ENCODE measurements at regions not wholly inside any gene's neighbourhood (a gene's known extent, or its start where the extent isn't known, plus 50 kb on each side); places are given as distances from the start of the nearest gene placed in this dataset.

DNA sequence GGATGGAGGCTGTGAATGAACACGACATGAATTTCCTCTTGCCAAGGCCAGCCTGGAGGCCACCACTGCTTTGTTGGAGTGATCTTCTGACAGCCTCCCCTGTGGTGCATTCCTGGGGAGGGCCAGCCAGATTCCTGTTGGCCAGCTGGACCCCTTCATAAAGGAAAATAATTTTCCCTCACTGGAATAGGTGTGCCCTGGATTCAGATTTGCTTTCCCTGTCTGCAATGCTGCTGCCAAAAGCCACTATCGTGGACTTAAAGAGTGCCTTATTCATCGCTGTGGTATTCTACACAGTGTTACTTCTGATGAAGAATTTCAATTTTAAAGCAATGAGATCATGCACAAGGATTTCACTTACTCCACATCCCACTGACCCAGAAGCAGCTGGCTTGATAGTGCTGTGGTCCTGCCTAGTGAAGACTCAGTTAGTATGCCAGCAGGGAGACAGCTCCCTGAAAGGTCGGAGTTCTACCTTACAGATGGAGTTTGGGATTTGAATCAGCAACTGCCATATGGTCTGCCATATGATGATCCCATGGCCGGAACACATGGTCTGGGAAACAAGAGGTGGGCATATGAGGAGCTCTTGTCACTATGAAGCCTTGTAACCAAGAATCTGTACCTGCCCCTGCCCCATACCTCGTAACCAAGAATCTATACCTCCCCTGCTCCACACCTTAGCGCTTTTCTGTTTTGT, 145.2 kb downstream of the KLF13 start:
- TF ChIP-seq, protein P1, sequence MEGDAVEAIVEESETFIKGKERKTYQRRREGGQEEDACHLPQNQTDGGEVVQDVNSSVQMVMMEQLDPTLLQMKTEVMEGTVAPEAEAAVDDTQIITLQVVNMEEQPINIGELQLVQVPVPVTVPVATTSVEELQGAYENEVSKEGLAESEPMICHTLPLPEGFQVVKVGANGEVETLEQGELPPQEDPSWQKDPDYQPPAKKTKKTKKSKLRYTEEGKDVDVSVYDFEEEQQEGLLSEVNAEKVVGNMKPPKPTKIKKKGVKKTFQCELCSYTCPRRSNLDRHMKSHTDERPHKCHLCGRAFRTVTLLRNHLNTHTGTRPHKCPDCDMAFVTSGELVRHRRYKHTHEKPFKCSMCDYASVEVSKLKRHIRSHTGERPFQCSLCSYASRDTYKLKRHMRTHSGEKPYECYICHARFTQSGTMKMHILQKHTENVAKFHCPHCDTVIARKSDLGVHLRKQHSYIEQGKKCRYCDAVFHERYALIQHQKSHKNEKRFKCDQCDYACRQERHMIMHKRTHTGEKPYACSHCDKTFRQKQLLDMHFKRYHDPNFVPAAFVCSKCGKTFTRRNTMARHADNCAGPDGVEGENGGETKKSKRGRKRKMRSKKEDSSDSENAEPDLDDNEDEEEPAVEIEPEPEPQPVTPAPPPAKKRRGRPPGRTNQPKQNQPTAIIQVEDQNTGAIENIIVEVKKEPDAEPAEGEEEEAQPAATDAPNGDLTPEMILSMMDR (IDR thresholded peaks at IDR 0.05; ENCODE audit: insufficient read depth, low read depth, low read length) = no peak
- TF ChIP-seq EZH2 (IDR thresholded peaks at IDR 0.05; ENCODE audit: insufficient read depth, low read length) = no peak
